ENCODE measurements at regions not wholly inside any gene's neighbourhood (a gene's known extent, or its start where the extent isn't known, plus 50 kb on each side); places are given as distances from the start of the nearest gene placed in this dataset.

- TF ChIP-seq EZH2 (IDR thresholded peaks at IDR 0.05; ENCODE audit: borderline replicate concordance, low read length): no peak
- no peak for TF ChIP-seq CTCF (IDR thresholded peaks at IDR 0.05; ENCODE audit: low read length)
These were observed 175.9 kb upstream of the TAC1 start for GRCh38 chr7:97555857-97556421.

Data from OCI-LY1 (cell line).